ENCODE measurements at regions not wholly inside any gene's neighbourhood (a gene's known extent, or its start where the extent isn't known, plus 50 kb on each side); places are given as distances from the start of the nearest gene placed in this dataset.
A peak's percentile ranks its signal among the peaks of the same experiment; 100 is the strongest.

DNA sequence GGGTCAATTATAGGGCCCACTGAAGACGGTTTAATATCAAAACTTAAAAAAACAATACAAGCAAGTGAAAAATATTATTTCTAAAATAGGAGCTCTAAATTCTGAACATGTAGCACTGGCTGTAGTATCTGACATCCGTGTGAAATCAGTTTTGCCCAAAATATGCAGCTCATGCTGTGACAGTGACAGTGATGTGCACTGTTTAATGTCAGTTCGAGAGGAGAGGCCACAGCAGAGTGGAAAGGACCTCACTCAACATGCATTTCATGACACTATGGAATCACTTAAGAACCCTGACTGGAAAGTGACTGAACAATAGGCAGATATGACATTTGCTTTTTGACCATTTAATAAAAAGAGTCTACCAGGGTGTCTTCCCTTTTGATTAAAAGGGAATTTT, 397.0 kb downstream of the FRK start:
- no peak overlapping the region for H3K4me3 ChIP-seq (ENCODE audit: low read depth, low read length)
- TF ChIP-seq, protein P1, sequence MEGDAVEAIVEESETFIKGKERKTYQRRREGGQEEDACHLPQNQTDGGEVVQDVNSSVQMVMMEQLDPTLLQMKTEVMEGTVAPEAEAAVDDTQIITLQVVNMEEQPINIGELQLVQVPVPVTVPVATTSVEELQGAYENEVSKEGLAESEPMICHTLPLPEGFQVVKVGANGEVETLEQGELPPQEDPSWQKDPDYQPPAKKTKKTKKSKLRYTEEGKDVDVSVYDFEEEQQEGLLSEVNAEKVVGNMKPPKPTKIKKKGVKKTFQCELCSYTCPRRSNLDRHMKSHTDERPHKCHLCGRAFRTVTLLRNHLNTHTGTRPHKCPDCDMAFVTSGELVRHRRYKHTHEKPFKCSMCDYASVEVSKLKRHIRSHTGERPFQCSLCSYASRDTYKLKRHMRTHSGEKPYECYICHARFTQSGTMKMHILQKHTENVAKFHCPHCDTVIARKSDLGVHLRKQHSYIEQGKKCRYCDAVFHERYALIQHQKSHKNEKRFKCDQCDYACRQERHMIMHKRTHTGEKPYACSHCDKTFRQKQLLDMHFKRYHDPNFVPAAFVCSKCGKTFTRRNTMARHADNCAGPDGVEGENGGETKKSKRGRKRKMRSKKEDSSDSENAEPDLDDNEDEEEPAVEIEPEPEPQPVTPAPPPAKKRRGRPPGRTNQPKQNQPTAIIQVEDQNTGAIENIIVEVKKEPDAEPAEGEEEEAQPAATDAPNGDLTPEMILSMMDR (IDR thresholded peaks at IDR 0.05; ENCODE audit: low read depth, low read length), result no peak

GRCh38 chr6:115643762-115644161, 416.9 kb downstream of the FRK start:
- no peak overlapping the region for H3K4me3 ChIP-seq (ENCODE audit: low read depth, low read length)
- TF ChIP-seq, protein P1 (IDR thresholded peaks at IDR 0.05; ENCODE audit: low read depth, low read length), result peak; percentile 24; the same call in 1 of the 2 replicates

GRCh38 chr6:115634887-115635286, 425.8 kb downstream of the FRK start:
- no peak overlapping the region for H3K4me3 ChIP-seq (ENCODE audit: low read depth, low read length)
- TF ChIP-seq, protein P1 (IDR thresholded peaks at IDR 0.05; ENCODE audit: low read depth, low read length), result no peak

- TF ChIP-seq, protein P1 (IDR thresholded peaks at IDR 0.05; ENCODE audit: low read depth, low read length), result no peak
- no peak overlapping the region for H3K4me3 ChIP-seq (ENCODE audit: low read depth, low read length)
Measured at GRCh38 chr6:115634131-115634530, 426.6 kb downstream of the FRK start.

DNA sequence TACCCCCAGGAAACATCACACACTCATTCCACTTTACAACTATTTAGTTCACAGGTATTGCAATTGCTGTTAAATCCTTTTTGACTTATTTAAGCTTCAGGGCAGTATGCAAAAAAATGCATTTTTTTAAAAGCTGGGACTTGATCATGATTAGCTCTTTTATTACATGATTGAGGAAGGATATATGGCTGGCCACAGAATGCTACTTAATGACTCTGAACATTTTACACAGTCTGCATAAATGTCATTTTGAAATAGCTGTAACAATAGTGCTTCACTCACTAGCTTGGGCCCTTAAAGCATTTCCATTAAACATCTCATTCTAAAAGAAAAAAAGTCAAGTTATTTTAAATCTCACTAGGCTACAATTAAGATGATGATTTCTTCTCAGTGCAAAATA, 429.7 kb downstream of the FRK start:
- TF ChIP-seq, protein P1 (IDR thresholded peaks at IDR 0.05; ENCODE audit: low read depth, low read length), result no peak
- no peak overlapping the region for H3K4me3 ChIP-seq (ENCODE audit: low read depth, low read length)

DNA sequence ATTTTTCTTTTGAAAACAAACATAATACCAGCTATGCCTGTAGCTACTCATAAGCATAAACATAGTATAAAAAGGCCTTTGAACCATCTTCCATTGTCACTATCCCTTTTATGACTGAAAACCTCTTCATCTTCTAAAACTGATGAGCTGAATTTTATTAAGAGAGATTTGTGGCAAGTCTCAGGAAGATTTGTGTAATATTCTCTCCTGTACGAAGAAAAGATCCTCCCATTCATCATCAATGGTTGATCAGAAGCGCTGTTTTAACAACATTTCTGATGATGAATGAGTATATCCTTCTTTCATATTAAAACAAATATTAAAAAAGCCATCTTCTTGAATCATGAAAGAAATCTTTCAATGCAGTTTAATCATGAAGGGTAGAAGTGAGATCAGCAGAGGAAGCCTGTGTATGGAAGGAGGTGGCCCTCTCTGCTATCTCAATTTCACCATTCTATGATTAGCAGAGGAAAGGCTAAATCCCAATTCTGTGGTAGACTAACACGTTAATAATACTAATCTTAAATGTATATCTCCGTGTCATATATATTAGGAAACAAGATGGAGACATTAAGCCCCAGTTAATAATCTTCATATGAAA, 430.2 kb downstream of the FRK start:
- TF ChIP-seq, protein P1 (IDR thresholded peaks at IDR 0.05; ENCODE audit: low read depth, low read length), result no peak
- no peak overlapping the region for H3K4me3 ChIP-seq (ENCODE audit: low read depth, low read length)

DNA sequence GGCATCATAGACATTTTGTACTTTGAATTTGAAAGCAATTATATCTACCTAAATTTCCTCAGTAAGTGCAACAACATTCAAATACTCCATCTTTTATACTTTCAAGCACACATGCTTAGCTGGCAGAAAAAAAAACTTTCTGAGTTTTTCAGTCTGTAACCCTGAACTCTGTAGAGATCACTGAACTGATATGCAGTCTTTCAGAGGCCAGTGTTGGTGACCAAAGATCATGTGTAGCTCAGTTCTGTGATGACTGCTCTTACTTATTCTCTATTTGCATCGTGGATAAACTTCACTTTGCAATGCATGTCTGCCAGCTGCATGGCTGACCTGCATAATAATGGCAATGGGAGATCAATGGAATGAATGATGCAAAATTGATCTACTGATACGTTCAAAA, 431.3 kb downstream of the FRK start:
- H3K4me3 ChIP-seq (ENCODE audit: low read depth, low read length), result no peak overlapping the region
- TF ChIP-seq, protein P1 (IDR thresholded peaks at IDR 0.05; ENCODE audit: low read depth, low read length), result no peak

All from WI38 (cell line).